MG63 (cell line): ENCODE measurements at regions not wholly inside any gene's neighbourhood (a gene's known extent, or its start where the extent isn't known, plus 50 kb on each side); places are given as distances from the start of the nearest gene placed in this dataset.
"Not testable (repeated sequence)": the region's sequence is repeated elsewhere in the genome, so short reads cannot be mapped to it uniquely, and the experiment has no call there.

Experiments
- DNase-seq: peaks from one replicate; pipeline ENCODE4 v3.0.0-alpha.2; 2020
- H3K27me3 ChIP-seq: fragments of 250-450 bp; sonication (Bioruptor Pico); 2 replicates; pipeline ENCODE4 v1.5.1; 2020; ENCODE audit warnings: mild to moderate bottlenecking, moderate library complexity
- H3K36me3 ChIP-seq: fragments of 250-450 bp; sonication (Bioruptor Pico); 2 replicates; pipeline ENCODE4 v1.5.1; 2020; ENCODE audit warnings: mild to moderate bottlenecking, moderate library complexity
- H3K4me3 ChIP-seq: fragments of 250-450 bp; sonication (Bioruptor Pico); 2 replicates; pipeline ENCODE4 v1.5.1; 2020; ENCODE audit warnings: mild to moderate bottlenecking, moderate library complexity
- H3K9me3 ChIP-seq: fragments of 250-450 bp; sonication (Bioruptor Pico); 2 replicates; pipeline ENCODE4 v1.5.1; 2020; ENCODE audit warnings: mild to moderate bottlenecking, moderate library complexity

GRCh38 chr6:137962725-137963124 is 95.7 kb downstream of the TNFAIP3 start:
- no peaks in the 10 kb centered on the region for H3K9me3 ChIP-seq
- no peaks in the 10 kb centered on the region for H3K27me3 ChIP-seq
- H3K36me3 ChIP-seq = no peaks in the 10 kb centered on the region
- H3K4me3 ChIP-seq = no peak overlapping the region
- no peak for DNase-seq

- Histone ChIP-seq H3K36me3 (no peaks in the 10 kb centered on the region), H3K27me3 (no peaks in the 10 kb centered on the region), H3K9me3 (no peaks in the 10 kb centered on the region), H3K4me3 (no peak overlapping the region)
- no peak for DNase-seq
Observed at GRCh38 chr6:137964876-137965275, 97.8 kb downstream of the TNFAIP3 start.

- no peak for DNase-seq
- no peaks in the 10 kb centered on the region for H3K9me3 ChIP-seq
- no peaks in the 10 kb centered on the region for H3K27me3 ChIP-seq
- no peaks in the 10 kb centered on the region for H3K36me3 ChIP-seq
- H3K4me3 ChIP-seq = no peak overlapping the region
Observed at GRCh38 chr6:137967689-137968454, 100.8 kb downstream of the TNFAIP3 start.

GRCh38 chr6:137968455-137968804 is 101.4 kb downstream of the TNFAIP3 start:
- Histone ChIP-seq H3K9me3 (no peaks in the 10 kb centered on the region), H3K36me3 (no peaks in the 10 kb centered on the region), H3K4me3 (no peak overlapping the region), H3K27me3 (no peaks in the 10 kb centered on the region)
- DNase-seq = no peak

GRCh38 chr6:137968901-137969300 is 101.8 kb downstream of the TNFAIP3 start:
- Histone ChIP-seq H3K27me3 (no peaks in the 10 kb centered on the region), H3K4me3 (no peak overlapping the region), H3K9me3 (no peaks in the 10 kb centered on the region), H3K36me3 (no peaks in the 10 kb centered on the region)
- no peak for DNase-seq

- Histone ChIP-seq H3K36me3 (no peaks in the 10 kb centered on the region), H3K27me3 (no peaks in the 10 kb centered on the region), H3K4me3 (no peak overlapping the region), H3K9me3 (no peaks in the 10 kb centered on the region)
- no peak for DNase-seq
Observed at GRCh38 chr6:137969874-137970273, 102.8 kb downstream of the TNFAIP3 start.

- Histone ChIP-seq H3K27me3 (no peaks in the 10 kb centered on the region), H3K4me3 (no peak overlapping the region), H3K36me3 (no peaks in the 10 kb centered on the region), H3K9me3 (no peaks in the 10 kb centered on the region)
- no peak for DNase-seq
Observed at GRCh38 chr6:137970368-137970767, 103.3 kb downstream of the TNFAIP3 start.

- H3K27me3 ChIP-seq = no peaks in the 10 kb centered on the region
- DNase-seq = no peak
- no peak overlapping the region for H3K4me3 ChIP-seq
- no peaks in the 10 kb centered on the region for H3K36me3 ChIP-seq
- no peaks in the 10 kb centered on the region for H3K9me3 ChIP-seq
Observed at GRCh38 chr6:137973201-137973600, 106.1 kb downstream of the TNFAIP3 start.

GRCh38 chr6:137975188-137975940 is 108.3 kb downstream of the TNFAIP3 start:
- no peak for DNase-seq
- Histone ChIP-seq H3K4me3 (no peak overlapping the region), H3K27me3 (no peaks in the 10 kb centered on the region), H3K36me3 (no peaks in the 10 kb centered on the region), H3K9me3 (no peaks in the 10 kb centered on the region)

GRCh38 chr6:137976430-137976829 is 109.4 kb downstream of the TNFAIP3 start:
- Histone ChIP-seq H3K9me3 (no peaks in the 10 kb centered on the region), H3K27me3 (no peaks in the 10 kb centered on the region), H3K4me3 (no peak overlapping the region), H3K36me3 (no peaks in the 10 kb centered on the region)
- DNase-seq = no peak

- Histone ChIP-seq H3K27me3 (no peaks in the 10 kb centered on the region), H3K9me3 (no peaks in the 10 kb centered on the region), H3K36me3 (no peaks in the 10 kb centered on the region), H3K4me3 (no peak overlapping the region)
- no peak for DNase-seq
Observed at GRCh38 chr6:137977206-137977605, 110.1 kb downstream of the TNFAIP3 start.

- no peaks in the 10 kb centered on the region for H3K36me3 ChIP-seq
- no peaks in the 10 kb centered on the region for H3K9me3 ChIP-seq
- DNase-seq = no peak
- H3K27me3 ChIP-seq = no peaks in the 10 kb centered on the region
- H3K4me3 ChIP-seq = no peak overlapping the region
Observed at GRCh38 chr6:137977814-137978213, 110.8 kb downstream of the TNFAIP3 start.

GRCh38 chr6:137978252-137978896 is 111.3 kb downstream of the TNFAIP3 start:
- H3K9me3 ChIP-seq = no peaks in the 10 kb centered on the region
- H3K4me3 ChIP-seq = no peak overlapping the region
- no peaks in the 10 kb centered on the region for H3K36me3 ChIP-seq
- DNase-seq = no peak
- no peaks in the 10 kb centered on the region for H3K27me3 ChIP-seq

- not testable (repeated sequence) for H3K9me3 ChIP-seq, H3K4me3 ChIP-seq, H3K36me3 ChIP-seq, H3K27me3 ChIP-seq, DNase-seq
Observed at GRCh38 chr6:137979263-137979662, 112.2 kb downstream of the TNFAIP3 start.

- H3K27me3 ChIP-seq = no peaks in the 10 kb centered on the region
- H3K9me3 ChIP-seq = no peaks in the 10 kb centered on the region
- H3K4me3 ChIP-seq = no peak overlapping the region
- H3K36me3 ChIP-seq = no peaks in the 10 kb centered on the region
- DNase-seq = no peak
Observed at GRCh38 chr6:137980777-137981176, 113.7 kb downstream of the TNFAIP3 start.

GRCh38 chr6:137981758-137982157 is 114.7 kb downstream of the TNFAIP3 start:
- Histone ChIP-seq H3K27me3 (no peaks in the 10 kb centered on the region), H3K4me3 (no peak overlapping the region), H3K36me3 (no peaks in the 10 kb centered on the region), H3K9me3 (no peaks in the 10 kb centered on the region)
- no peak for DNase-seq

GRCh38 chr6:137982418-137983189 is 115.5 kb downstream of the TNFAIP3 start:
- no peaks in the 10 kb centered on the region for H3K9me3 ChIP-seq
- H3K4me3 ChIP-seq = no peak overlapping the region
- H3K36me3 ChIP-seq = no peaks in the 10 kb centered on the region
- no peaks in the 10 kb centered on the region for H3K27me3 ChIP-seq
- no peak for DNase-seq
